ENCODE measurements at regions not wholly inside any gene's neighbourhood (a gene's known extent, or its start where the extent isn't known, plus 50 kb on each side); places are given as distances from the start of the nearest gene placed in this dataset.

DNA sequence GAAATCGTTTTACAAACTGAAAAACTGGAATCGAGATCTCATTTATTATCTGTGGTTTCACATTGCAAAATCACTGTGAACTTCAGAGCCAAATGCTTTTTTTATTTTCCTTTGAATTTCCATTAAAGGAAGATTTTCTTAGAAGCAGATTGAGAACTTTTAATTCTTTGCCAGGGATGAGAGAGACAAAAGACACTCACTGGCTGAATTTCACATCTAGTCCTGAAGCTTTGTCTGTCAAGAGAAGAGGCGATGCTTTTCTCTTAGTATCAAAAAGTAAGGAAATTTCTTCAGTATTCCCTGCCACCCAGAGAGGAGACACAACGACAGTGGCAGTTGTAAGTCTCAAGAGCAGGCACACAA is 141.8 kb downstream of the TMEM200A start:
- 35% methylated on average over 4 of the region's 4 CpGs for WGBS
- peaks cover 7% of the 10 kb centered on the region for H3K4me1 ChIP-seq
- peak overlapping the region; percentile 56 for H3K27ac ChIP-seq

DNA sequence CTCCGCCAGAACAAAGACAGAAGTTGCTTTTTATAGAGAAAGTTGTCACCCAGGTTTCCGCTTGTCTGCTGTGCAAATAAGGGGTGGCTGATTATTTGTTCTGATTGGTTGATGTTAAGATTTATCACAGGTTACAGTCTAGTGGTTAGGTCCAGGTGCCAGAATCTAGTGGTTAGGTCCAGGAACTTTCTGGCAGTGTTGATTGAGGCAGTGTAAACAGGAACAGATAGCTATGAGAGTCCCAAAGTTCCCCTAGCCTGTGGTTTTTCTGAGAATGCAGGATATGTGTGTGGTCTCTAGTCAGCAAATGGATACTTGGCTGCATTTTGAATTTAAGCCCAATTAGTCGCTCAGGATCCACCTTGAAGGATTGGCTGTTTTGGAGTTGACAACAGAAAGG is 148.0 kb downstream of the TMEM200A start:
- no peaks in the 10 kb centered on the region for H3K9me3 ChIP-seq
- H3K27me3 ChIP-seq, result no peaks in the 10 kb centered on the region
- H3K4me1 ChIP-seq, result no peaks in the 10 kb centered on the region
- H3K36me3 ChIP-seq, result no peaks in the 10 kb centered on the region
- DNase-seq (ENCODE audit: low spot score in 2 of 2), result no peak
- H3K27ac ChIP-seq, result no peak overlapping the region
- TF ChIP-seq POLR2AphosphoS5 (IDR thresholded peaks at IDR 0.05) (no peak), POLR2A (IDR thresholded peaks at IDR 0.05) (no peak), EP300 (IDR thresholded peaks at IDR 0.05) (no peak)
- TF ChIP-seq, protein P1, sequence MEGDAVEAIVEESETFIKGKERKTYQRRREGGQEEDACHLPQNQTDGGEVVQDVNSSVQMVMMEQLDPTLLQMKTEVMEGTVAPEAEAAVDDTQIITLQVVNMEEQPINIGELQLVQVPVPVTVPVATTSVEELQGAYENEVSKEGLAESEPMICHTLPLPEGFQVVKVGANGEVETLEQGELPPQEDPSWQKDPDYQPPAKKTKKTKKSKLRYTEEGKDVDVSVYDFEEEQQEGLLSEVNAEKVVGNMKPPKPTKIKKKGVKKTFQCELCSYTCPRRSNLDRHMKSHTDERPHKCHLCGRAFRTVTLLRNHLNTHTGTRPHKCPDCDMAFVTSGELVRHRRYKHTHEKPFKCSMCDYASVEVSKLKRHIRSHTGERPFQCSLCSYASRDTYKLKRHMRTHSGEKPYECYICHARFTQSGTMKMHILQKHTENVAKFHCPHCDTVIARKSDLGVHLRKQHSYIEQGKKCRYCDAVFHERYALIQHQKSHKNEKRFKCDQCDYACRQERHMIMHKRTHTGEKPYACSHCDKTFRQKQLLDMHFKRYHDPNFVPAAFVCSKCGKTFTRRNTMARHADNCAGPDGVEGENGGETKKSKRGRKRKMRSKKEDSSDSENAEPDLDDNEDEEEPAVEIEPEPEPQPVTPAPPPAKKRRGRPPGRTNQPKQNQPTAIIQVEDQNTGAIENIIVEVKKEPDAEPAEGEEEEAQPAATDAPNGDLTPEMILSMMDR (IDR thresholded peaks at IDR 0.05), result no peak
- WGBS, result 41% methylated on average over 3 of the region's 3 CpGs
- no peak overlapping the region for H3K4me3 ChIP-seq

More for the DNA sequence above, 141.8 kb downstream of the TMEM200A start:
- DNase-seq (ENCODE audit: low spot score in 2 of 2), result no peak
- TF ChIP-seq EP300 (IDR thresholded peaks at IDR 0.05) (no peak), POLR2AphosphoS5 (IDR thresholded peaks at IDR 0.05) (no peak), POLR2A (IDR thresholded peaks at IDR 0.05) (no peak)
- TF ChIP-seq, protein P1 (IDR thresholded peaks at IDR 0.05), result no peak
- Histone ChIP-seq H3K4me3 (no peak overlapping the region), H3K36me3 (no peaks in the 10 kb centered on the region), H3K9me3 (no peaks in the 10 kb centered on the region), H3K27me3 (no peaks in the 10 kb centered on the region)

DNA sequence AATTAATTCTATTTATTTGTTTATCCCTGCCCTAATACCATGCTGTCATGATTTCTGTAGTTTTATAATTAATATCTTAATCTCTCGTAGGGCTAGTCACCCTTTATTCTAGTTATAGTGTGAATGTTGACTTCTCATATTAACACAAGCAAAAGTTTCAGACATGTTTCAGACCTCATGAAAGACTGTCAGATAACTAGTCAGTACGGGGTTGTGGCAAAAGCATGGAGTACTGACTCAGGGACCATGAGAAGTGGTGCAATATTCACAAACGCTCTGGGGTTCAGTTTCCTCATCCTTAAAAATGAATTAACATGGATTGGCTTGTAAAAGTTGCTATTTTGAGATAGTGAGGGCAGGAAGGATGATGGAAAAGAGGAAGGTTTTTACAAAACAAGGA is 148.9 kb downstream of the TMEM200A start:
- Histone ChIP-seq H3K27me3 (no peaks in the 10 kb centered on the region), H3K4me3 (no peak overlapping the region), H3K36me3 (no peaks in the 10 kb centered on the region), H3K27ac (no peak overlapping the region), H3K4me1 (no peaks in the 10 kb centered on the region), H3K9me3 (no peaks in the 10 kb centered on the region)
- DNase-seq (ENCODE audit: low spot score in 2 of 2), result no peak
- TF ChIP-seq, protein P1 (IDR thresholded peaks at IDR 0.05), result no peak
- no peak for TF ChIP-seq POLR2A (IDR thresholded peaks at IDR 0.05)
- TF ChIP-seq EP300 (IDR thresholded peaks at IDR 0.05), result no peak
- TF ChIP-seq POLR2AphosphoS5 (IDR thresholded peaks at IDR 0.05), result no peak
- 87% methylated on average over 3 of the region's 3 CpGs for WGBS

DNA sequence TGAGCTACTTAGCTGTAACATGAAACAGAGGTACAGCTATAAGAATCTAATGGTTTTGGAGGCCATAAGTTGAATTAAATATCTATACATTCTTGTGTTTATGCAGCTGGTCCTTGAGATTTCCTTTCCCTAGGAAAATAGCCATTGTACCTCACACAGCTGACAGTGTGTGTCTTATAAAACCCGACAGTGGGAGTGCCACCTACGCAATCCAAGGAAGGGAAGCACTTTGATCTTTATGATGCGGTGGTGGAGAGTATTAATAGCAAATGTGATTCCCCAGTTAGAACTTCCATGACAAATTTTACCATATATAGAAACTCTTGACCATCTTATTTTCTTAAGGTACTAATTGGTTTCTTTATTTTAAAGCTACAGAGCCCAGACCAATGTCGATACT is 149.5 kb downstream of the TMEM200A start:
- no peak overlapping the region for H3K27ac ChIP-seq
- no peaks in the 10 kb centered on the region for H3K9me3 ChIP-seq
- no peak for DNase-seq (ENCODE audit: low spot score in 2 of 2)
- no peaks in the 10 kb centered on the region for H3K36me3 ChIP-seq
- no peaks in the 10 kb centered on the region for H3K27me3 ChIP-seq
- WGBS, result 82% methylated on average over 4 of the region's 4 CpGs
- H3K4me1 ChIP-seq, result no peaks in the 10 kb centered on the region
- no peak overlapping the region for H3K4me3 ChIP-seq
- no peak for TF ChIP-seq EP300 (IDR thresholded peaks at IDR 0.05)
- no peak for TF ChIP-seq POLR2A (IDR thresholded peaks at IDR 0.05)
- no peak for TF ChIP-seq POLR2AphosphoS5 (IDR thresholded peaks at IDR 0.05)
- TF ChIP-seq, protein P1 (IDR thresholded peaks at IDR 0.05), result no peak

DNA sequence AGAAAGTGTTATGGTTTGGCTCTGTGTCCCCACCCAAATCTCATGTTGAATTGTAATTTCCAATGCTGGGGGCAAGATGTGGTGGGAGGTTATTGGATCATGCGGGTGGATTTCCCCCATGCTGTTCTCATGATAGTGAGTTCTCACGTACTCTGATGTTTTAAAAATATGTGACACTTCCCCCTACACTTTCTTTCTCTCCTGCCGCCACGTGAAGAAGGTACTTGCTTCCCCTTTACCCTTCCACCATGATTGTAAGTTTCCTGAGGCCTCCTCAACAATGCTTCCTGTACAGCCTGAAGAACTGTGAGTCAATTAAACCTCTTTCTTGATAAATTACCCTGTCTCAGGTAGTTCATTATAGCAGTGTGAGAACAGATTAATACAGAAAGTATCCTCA is 150.8 kb downstream of the TMEM200A start:
- no peak for DNase-seq (ENCODE audit: low spot score in 2 of 2)
- Histone ChIP-seq H3K4me3 (no peak overlapping the region), H3K27ac (no peak overlapping the region), H3K36me3 (no peaks in the 10 kb centered on the region), H3K9me3 (no peaks in the 10 kb centered on the region), H3K4me1 (no peaks in the 10 kb centered on the region), H3K27me3 (no peaks in the 10 kb centered on the region)
- TF ChIP-seq POLR2AphosphoS5 (IDR thresholded peaks at IDR 0.05) (no peak), EP300 (IDR thresholded peaks at IDR 0.05) (no peak), POLR2A (IDR thresholded peaks at IDR 0.05) (no peak)
- TF ChIP-seq, protein P1 (IDR thresholded peaks at IDR 0.05), result no peak
- 94% methylated on average over 4 of the region's 4 CpGs for WGBS

Data from suprapubic skin (tissue), 4 donors.